Trophoblast cell (in vitro differentiated cells and primary cell): ENCODE measurements at regions not wholly inside any gene's neighbourhood (a gene's known extent, or its start where the extent isn't known, plus 50 kb on each side); places are given as distances from the start of the nearest gene placed in this dataset.

Source experiments
- DNase-seq, 2 donors: peaks; one replicate each; pipeline ENCODE4 v3.0.0-alpha.2; 2016
- H2AFZ ChIP-seq: 2 replicates; pipeline ENCODE4 v1.6.1; 2013; ENCODE audit warnings: low read length, moderate library complexity, mild to moderate bottlenecking; ENCODE audit not compliant: insufficient read depth, poor library complexity
- H2AK5ac ChIP-seq: 2 replicates; pipeline ENCODE4 v1.6.1; 2013; ENCODE audit warnings: mild to moderate bottlenecking, low read length
- H2BK120ac ChIP-seq: 2 replicates; pipeline ENCODE4 v1.6.1; 2013; ENCODE audit warnings: low read length, mild to moderate bottlenecking, moderate library complexity; ENCODE audit not compliant: insufficient read depth, poor library complexity
- H2BK12ac ChIP-seq: 2 replicates; pipeline ENCODE4 v1.6.1; 2013; ENCODE audit warnings: mild to moderate bottlenecking, low read length, moderate library complexity
- H2BK5ac ChIP-seq: 2 replicates; pipeline ENCODE4 v1.6.1; 2013; ENCODE audit warnings: low read length, low read depth, moderate library complexity, mild to moderate bottlenecking; ENCODE audit not compliant: poor library complexity
- H3K14ac ChIP-seq: 2 replicates; pipeline ENCODE4 v1.6.1; 2013; ENCODE audit warnings: mild to moderate bottlenecking, low read length
- H3K18ac ChIP-seq: 2 replicates; pipeline ENCODE4 v1.6.1; 2013; ENCODE audit warnings: mild to moderate bottlenecking, low read length
- H3K23ac ChIP-seq: 2 replicates; pipeline ENCODE4 v1.6.1; 2013; ENCODE audit warnings: low read length
- H3K27ac ChIP-seq: 2 replicates; pipeline ENCODE4 v1.5.1; 2013; ENCODE audit warnings: low read depth, mild to moderate bottlenecking, inconsistent platforms, low read length, moderate library complexity
- H3K27me3 ChIP-seq: 2 replicates; pipeline ENCODE4 v1.6.1; 2013; ENCODE audit warnings: inconsistent platforms, mild to moderate bottlenecking, low read length, moderate library complexity; ENCODE audit not compliant: insufficient read depth
- H3K36me3 ChIP-seq, 2 experiments: 1 replicate in 1 of 2; 2 replicates in 1 of 2; pipeline ENCODE4 v1.6.1; 2013; ENCODE audit warnings: low read length in 2 of 2, mild to moderate bottlenecking in 2 of 2, moderate library complexity in 1 of 2; ENCODE audit not compliant: insufficient read depth in 2 of 2, control insufficient read depth in 1 of 2
- H3K4ac ChIP-seq: 2 replicates; pipeline ENCODE4 v1.6.1; 2013; ENCODE audit warnings: low read depth, mild to moderate bottlenecking, low read length, moderate library complexity
- H3K4me1 ChIP-seq, 2 experiments: 1 replicate in 1 of 2; 2 replicates in 1 of 2; pipeline ENCODE4 v1.6.1; 2013; ENCODE audit warnings: low read length in 2 of 2, mild to moderate bottlenecking in 2 of 2, moderate library complexity in 1 of 2; ENCODE audit not compliant: insufficient read depth in 2 of 2, control insufficient read depth in 1 of 2
- H3K4me2 ChIP-seq: 2 replicates; pipeline ENCODE4 v1.6.1; 2013; ENCODE audit warnings: inconsistent platforms, mild to moderate bottlenecking, low read length, moderate library complexity
- H3K4me3 ChIP-seq: 2 replicates; pipeline ENCODE4 v1.5.1; 2013; ENCODE audit warnings: mild to moderate bottlenecking, low read depth, low read length, inconsistent platforms
- H3K79me1 ChIP-seq: one replicate; pipeline ENCODE4 v1.6.1; 2013; ENCODE audit warnings: low read length
- H3K79me2 ChIP-seq: 2 replicates; pipeline ENCODE4 v1.6.1; 2013; ENCODE audit warnings: low read length, mild to moderate bottlenecking; ENCODE audit not compliant: control insufficient read depth, insufficient read depth, poor library complexity
- H3K9ac ChIP-seq: 2 replicates; pipeline ENCODE4 v1.6.1; 2013; ENCODE audit warnings: mild to moderate bottlenecking, low read length
- H3K9me3 ChIP-seq: 2 replicates; pipeline ENCODE4 v1.6.1; 2013; ENCODE audit warnings: low read depth, mild to moderate bottlenecking, control low read depth, inconsistent platforms, low read length; ENCODE audit not compliant: insufficient read depth
- H4K12ac ChIP-seq: 2 replicates; pipeline ENCODE4 v1.6.1; 2013; ENCODE audit warnings: low read depth, mild to moderate bottlenecking, low read length, moderate library complexity
- H4K8ac ChIP-seq: 2 replicates; pipeline ENCODE4 v1.6.1; 2013; ENCODE audit warnings: low read depth, mild to moderate bottlenecking, low read length, moderate library complexity
- H4K91ac ChIP-seq: one replicate; pipeline ENCODE4 v1.6.1; 2013; ENCODE audit warnings: low read depth, mild to moderate bottlenecking, low read length, moderate library complexity
- WGBS: extraction: QIAGEN DNeasy Blood & Tissue Kit; methylation state at CpG from one replicate; pipeline ENCODE4 v1.1.7; 2013; ENCODE audit warnings: missing lambda C conversion rate; ENCODE audit not compliant: insufficient read length, insufficient coverage; ENCODE audit errors: extremely low coverage; 5-methylcytosine and 5-hydroxymethylcytosine counted together

DNA sequence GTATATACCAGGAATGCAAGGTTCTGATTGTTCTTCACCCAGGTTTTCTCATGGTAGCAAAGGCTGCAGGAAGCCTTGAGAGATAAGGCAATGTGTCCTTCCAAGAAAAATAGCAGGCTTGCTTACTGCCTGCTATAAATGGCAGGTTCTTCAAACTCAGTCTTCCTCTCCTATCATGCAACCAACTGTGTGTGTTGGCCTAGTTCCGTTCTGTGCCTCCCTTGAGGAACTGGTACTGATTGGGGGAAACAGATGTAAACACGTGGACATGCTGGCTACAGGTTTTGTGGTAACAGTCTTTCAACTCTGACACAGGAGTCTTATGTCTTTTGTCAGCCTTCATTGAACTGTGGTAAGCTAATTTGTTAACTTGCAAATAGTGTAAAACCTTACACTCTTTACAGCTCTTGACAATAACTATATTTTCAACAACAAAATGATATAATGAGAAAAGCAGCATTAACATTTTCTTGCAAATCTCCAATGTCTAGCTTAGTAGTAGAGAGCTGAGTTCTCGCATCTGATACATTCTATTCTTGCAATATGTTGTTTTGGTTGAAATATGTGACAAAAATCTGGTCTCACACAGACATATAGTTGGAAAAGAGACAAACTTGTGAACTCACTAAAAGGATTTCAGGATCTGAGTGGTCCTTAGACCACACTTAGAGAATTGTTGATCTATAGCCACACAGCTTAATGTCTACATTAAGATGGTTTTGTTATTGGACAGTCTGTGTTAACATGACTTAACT lies 54.7 kb upstream of the LSM8 start:
- no peak overlapping the region for H2AFZ ChIP-seq
- H3K4me2 ChIP-seq: no peak overlapping the region
- no peak overlapping the region for H3K23ac ChIP-seq
- no peaks in the 10 kb centered on the region for H3K9me3 ChIP-seq
- no peak overlapping the region for H2BK12ac ChIP-seq
- H3K9ac ChIP-seq: no peak overlapping the region
- no peak overlapping the region for H2BK5ac ChIP-seq
- H2AK5ac ChIP-seq: no peak overlapping the region
- no CpG with 5 or more reads among the region's 3 CpGs for WGBS
- no peak overlapping the region for H4K12ac ChIP-seq
- no peak overlapping the region for H2BK120ac ChIP-seq
- no peak overlapping the region for H4K91ac ChIP-seq
- no peaks in the 10 kb centered on the region for H3K79me1 ChIP-seq
- no peak overlapping the region for H3K18ac ChIP-seq
- DNase-seq: no peak
- H4K8ac ChIP-seq: no peak overlapping the region
- no peaks in the 10 kb centered on the region for H3K79me2 ChIP-seq
- no peaks in the 10 kb centered on the region for H3K36me3 ChIP-seq
- no peak overlapping the region for H3K27ac ChIP-seq
- no peak overlapping the region for H3K14ac ChIP-seq
- no peak overlapping the region for H3K4me3 ChIP-seq
- H3K27me3 ChIP-seq: no peaks in the 10 kb centered on the region
- H3K4ac ChIP-seq: no peak overlapping the region
- no peaks in the 10 kb centered on the region for H3K4me1 ChIP-seq

DNA sequence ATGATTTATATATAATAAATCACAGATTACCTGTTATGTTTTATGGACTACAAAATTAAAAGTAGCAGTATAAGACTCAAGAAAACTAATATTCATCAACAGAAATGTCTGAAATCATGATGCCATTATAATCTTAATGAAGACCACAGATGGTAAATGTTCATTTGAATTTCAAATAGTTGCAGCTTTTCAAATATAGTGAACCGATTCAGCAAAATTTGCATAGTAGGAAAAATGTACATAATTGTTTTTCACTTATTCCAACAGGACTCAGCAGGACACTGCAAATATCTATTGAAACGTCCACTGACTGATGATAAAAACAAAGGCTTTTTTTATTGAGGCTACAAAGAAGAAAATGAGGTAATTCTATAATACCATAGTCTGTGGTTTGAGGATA lies 51.2 kb upstream of the LSM8 start:
- DNase-seq: no peak

More for the DNA sequence above, 51.2 kb upstream of the LSM8 start:
- no peak overlapping the region for H3K18ac ChIP-seq
- no peak overlapping the region for H3K14ac ChIP-seq
- H4K12ac ChIP-seq: no peak overlapping the region
- no peaks in the 10 kb centered on the region for H3K36me3 ChIP-seq
- H4K8ac ChIP-seq: no peak overlapping the region
- WGBS: no CpG with 5 or more reads among the region's 2 CpGs
- no peak overlapping the region for H3K27ac ChIP-seq
- H2AFZ ChIP-seq: no peak overlapping the region
- H3K9me3 ChIP-seq: peaks cover 2% of the 10 kb centered on the region
- no peak overlapping the region for H3K23ac ChIP-seq
- H3K4me3 ChIP-seq: no peak overlapping the region
- H3K27me3 ChIP-seq: no peaks in the 10 kb centered on the region
- H2BK12ac ChIP-seq: no peak overlapping the region
- H2BK5ac ChIP-seq: no peak overlapping the region
- no peak overlapping the region for H3K9ac ChIP-seq
- H3K4me2 ChIP-seq: no peak overlapping the region
- no peaks in the 10 kb centered on the region for H3K79me1 ChIP-seq
- no peak overlapping the region for H4K91ac ChIP-seq
- H2BK120ac ChIP-seq: no peak overlapping the region
- H3K4me1 ChIP-seq: no peaks in the 10 kb centered on the region
- H2AK5ac ChIP-seq: no peak overlapping the region
- no peaks in the 10 kb centered on the region for H3K79me2 ChIP-seq
- no peak overlapping the region for H3K4ac ChIP-seq
